Heart left ventricle (tissue), 13 donors: ENCODE measurements at regions not wholly inside any gene's neighbourhood (a gene's known extent, or its start where the extent isn't known, plus 50 kb on each side); places are given as distances from the start of the nearest gene placed in this dataset.

Experiments used
- CTCF ChIP-seq, 12 donors: fragments of 200-600 bp; sonication (generic) in 4 of 12; IDR thresholded peaks; one replicate each; pipeline versions ENCODE4 v1.5.0 to v1.8.0; 2018 to 2022; ENCODE audit warnings: antibody characterized with exemption in 12 of 12, mild to moderate bottlenecking in 5 of 12
- POLR2A ChIP-seq, 2 donors: fragments of 450-650 bp; IDR thresholded peaks; one replicate each; pipeline ENCODE4 v1.6.1; 2017; ENCODE audit warnings: antibody characterized with exemption in 2 of 2, mild to moderate bottlenecking in 2 of 2, moderate library complexity in 2 of 2
- donor health status: ischemic (EF 13 %, LVEDD 7.1; RV severe dilation, severe dysfunction).
- donor health status: DM: no; HTN: yes; CAD: no.
- donor health status: DM: no; HTN: no; CAD: no.
- donor health status: ischemic (EF 25% LVEDD 6.9; RV normal size, moderate dysfunction).
- donor health status: ischemic (EF 25% LVEDD 5.7; RV mildly dilated, moderate dysfunction).
- donor health status: ischemic (EF 35%, LVEDD 5.7; RV mildly dilated, moderate dysfunction).
- donor health status: nonischemic (EF 11% LVEDD 7.7; RV severe dilation, severe dysfunction).
- donor health status: DM: yes; HTN: yes; CAD: no.
- donor health status: PGD.
- donor health status: ischemic (EF 29% LVEDD 5.4; RV normal size, mild dysfunction).
- donor health status: nonischemic (EF 23%, LVEDD 6.1; RV moderate dilation, normal function).

DNA sequence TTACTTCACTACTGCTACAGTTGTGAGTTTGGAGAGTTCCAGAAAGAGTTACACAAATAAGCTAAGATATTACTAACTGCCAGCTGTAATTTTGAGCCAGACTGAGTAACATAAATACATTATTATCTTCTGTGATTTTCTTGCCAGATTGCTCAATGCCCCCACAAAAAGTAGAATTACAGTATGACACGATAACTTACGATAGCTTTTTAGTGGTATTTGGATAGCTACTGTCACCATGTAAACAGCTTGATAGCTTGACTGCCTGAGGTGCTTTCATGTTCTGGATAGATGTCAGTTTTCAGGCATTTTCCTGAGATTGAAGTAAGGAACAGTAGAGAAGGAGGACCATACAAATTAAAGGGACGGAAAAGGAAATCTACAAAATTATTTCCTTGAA, 533.3 kb downstream of the SOCS6 start:
- TF ChIP-seq CTCF (IDR thresholded peaks at IDR 0.05) (no peak), POLR2A (IDR thresholded peaks at IDR 0.05) (no peak)
